OCI-LY1 (cell line): ENCODE measurements at regions not wholly inside any gene's neighbourhood (a gene's known extent, or its start where the extent isn't known, plus 50 kb on each side); places are given as distances from the start of the nearest gene placed in this dataset.

Experiments
- CTCF ChIP-seq: fragments of 200-600 bp; sonication (generic), shearing (Covaris generic); IDR thresholded peaks from 2 replicates; pipeline ENCODE4 v1.5.1; 2017; ENCODE audit warnings: mild to moderate bottlenecking, antibody characterized with exemption, low read length, moderate library complexity, mixed read lengths
- EZH2 ChIP-seq: fragments of 200-600 bp; sonication (generic), shearing (Covaris generic); IDR thresholded peaks from 2 replicates; pipeline ENCODE4 v1.8.0; 2017; ENCODE audit warnings: borderline replicate concordance, mixed run types, mild to moderate bottlenecking, antibody characterized with exemption, low read length, moderate library complexity, mixed read lengths

GRCh38 chr10:30529373-30529998 is 95.5 kb downstream of the MAP3K8 start:
- TF ChIP-seq CTCF (no peak), EZH2 (no peak)
